Epithelial cell of proximal tubule (primary cell): ENCODE measurements at regions not wholly inside any gene's neighbourhood (a gene's known extent, or its start where the extent isn't known, plus 50 kb on each side); places are given as distances from the start of the nearest gene placed in this dataset.

Experiments used
- DNase-seq: peaks from one replicate; pipeline ENCODE4 v3.0.0-alpha.2; 2011; ENCODE audit warnings: low read depth
- H3K4me3 ChIP-seq: 2 replicates; pipeline ENCODE4 v1.5.1; 2011; ENCODE audit warnings: low read depth, mild to moderate bottlenecking, low read length
- CTCF ChIP-seq: conservative IDR thresholded peaks from 2 replicates; pipeline ENCODE4 v1.5.1; 2012; ENCODE audit warnings: low read depth, mild to moderate bottlenecking, low read length

DNA sequence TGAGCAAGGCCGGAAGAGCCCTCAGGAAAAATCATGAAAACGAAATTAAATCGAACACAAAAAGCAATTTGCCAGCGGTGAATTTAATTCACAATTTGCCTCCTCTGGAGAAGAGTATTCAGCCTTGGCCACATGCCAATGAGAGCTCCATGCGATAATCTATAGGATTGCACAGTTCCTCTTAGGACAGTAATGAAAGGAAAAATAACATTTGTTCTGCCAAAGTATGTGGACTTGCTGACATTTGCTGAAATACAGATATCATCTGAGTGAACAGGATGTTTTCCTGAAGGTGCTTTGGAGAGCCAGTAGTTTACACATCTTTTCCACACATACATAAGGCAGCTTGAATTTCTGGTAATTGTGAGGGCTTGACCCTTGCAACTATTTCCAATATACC, 188.6 kb upstream of the PDZRN3 start:
- no peak for DNase-seq
- no peak for TF ChIP-seq CTCF

DNA sequence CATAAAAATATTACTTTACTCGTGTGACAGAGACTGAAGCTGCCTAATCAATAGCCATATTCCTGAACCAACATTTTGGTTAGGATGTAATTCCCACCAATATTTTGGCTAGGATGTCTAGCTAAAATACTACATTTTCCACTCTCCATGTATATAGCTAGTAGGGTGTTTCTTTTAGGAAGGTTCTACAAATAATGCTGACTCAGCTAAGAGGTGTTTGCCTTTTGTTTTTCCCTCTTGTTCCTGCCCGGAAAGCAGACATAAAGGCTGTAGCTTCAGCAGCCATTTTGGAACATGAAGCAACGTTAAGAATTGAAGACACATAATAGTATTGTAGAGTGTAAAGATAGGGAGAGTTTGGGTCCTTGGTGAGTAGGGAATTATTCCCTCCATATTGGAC, 187.3 kb upstream of the PDZRN3 start:
- TF ChIP-seq CTCF = no peak
- H3K4me3 ChIP-seq = no peak overlapping the region
- DNase-seq = no peak

More for the DNA sequence above, 188.6 kb upstream of the PDZRN3 start:
- no peak overlapping the region for H3K4me3 ChIP-seq

GRCh38 chr3:73808862-73809509, 184.2 kb upstream of the PDZRN3 start:
- H3K4me3 ChIP-seq = no peak overlapping the region
- no peak for DNase-seq
- TF ChIP-seq CTCF = no peak

DNA sequence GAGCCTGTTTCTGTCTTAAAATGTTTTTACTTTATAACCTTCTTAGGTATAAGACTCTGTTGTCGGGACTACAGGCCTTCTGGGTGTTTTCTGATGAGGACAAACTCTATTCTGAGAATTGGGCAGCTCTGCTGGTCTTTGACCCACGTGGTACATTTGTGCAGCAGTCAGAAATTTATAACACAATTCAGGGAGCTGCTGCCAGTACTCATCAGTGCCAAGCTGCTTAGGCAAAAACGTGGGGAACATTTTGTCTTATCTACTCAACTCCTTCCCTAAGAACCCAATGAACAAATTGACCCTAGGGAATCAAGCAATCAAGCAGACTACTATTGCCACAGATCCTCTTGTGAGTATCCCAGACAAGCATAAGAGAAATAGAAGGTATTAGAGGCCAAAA, 180.7 kb upstream of the PDZRN3 start:
- no peak for TF ChIP-seq CTCF
- DNase-seq = no peak
- no peak overlapping the region for H3K4me3 ChIP-seq

DNA sequence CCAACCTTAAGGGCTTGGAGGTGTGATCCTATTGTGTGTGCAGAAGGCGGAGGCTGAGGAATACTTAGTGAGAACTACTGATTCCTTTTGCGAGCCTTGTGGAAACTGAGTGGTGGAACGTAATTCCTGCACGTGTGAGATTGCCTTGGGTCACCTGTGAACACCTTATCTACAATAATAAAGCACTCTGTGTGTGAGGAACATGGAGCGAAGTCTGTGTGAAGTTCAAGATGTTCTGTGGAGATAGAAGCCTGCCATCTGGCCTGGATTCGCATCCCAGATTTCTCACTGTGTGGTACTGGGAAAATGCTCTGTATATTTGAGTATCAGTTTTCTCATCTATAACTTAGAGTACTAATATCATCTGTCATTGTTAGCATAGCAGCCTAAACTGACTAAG, 179.5 kb upstream of the PDZRN3 start:
- TF ChIP-seq CTCF = no peak
- H3K4me3 ChIP-seq = no peak overlapping the region
- DNase-seq = no peak

DNA sequence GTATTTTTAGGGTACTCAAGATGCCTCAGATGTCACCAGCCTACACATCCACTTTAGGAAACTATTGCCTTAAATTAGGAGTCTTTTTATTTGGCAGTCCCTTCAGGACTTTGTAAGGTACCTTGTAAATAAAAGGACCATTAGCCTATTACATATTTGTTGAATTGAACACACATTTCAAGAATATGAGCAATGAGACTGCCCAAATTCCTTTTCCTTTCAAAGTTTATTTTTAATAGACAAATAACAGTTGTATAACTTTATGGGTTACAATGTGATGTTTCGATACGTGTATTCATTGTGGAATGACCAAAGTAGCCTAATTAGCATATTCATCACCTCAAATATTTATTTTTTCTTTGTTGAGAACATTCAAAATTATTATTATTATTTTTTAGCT, 176.7 kb upstream of the PDZRN3 start:
- no peak for DNase-seq
- no peak overlapping the region for H3K4me3 ChIP-seq
- TF ChIP-seq CTCF = no peak

DNA sequence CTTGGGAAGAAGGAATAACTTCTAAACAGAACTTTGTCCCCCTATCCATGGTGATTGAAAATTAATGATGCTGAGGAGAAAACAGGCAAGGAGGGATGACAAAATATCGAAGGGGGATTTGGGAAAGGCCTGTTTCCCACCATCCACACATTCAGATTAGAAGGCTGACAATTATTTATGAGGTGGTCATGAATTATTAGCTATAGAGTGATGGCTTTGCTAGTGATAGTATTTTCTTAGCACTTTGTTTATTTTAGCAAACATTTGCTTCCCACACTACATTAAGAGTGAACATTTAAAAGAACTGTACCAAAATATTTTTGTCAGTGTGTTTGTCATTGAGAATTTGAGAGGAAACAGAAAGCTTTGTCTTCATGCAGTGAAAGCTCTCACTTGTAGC, 172.6 kb upstream of the PDZRN3 start:
- DNase-seq = no peak
- no peak for TF ChIP-seq CTCF
- H3K4me3 ChIP-seq = no peak overlapping the region
